ENCODE measurements at regions not wholly inside any gene's neighbourhood (a gene's known extent, or its start where the extent isn't known, plus 50 kb on each side); places are given as distances from the start of the nearest gene placed in this dataset.

- TF ChIP-seq CTCF (IDR thresholded peaks at IDR 0.05) (no peak), EZH2 (IDR thresholded peaks at IDR 0.05; ENCODE audit: borderline replicate concordance, insufficient read depth, low read depth, low read length, poor library complexity, severe bottlenecking) (no peak)
Observed at GRCh38 chr5:92911293-92911692, 669.7 kb downstream of the NR2F1-AS1 start.

All from B cell (primary cell).